Mesendoderm (in vitro differentiated cells): ENCODE measurements at regions not wholly inside any gene's neighbourhood (a gene's known extent, or its start where the extent isn't known, plus 50 kb on each side); places are given as distances from the start of the nearest gene placed in this dataset.

Experiments
- DNase-seq: peaks from one replicate; pipeline ENCODE4 v3.0.0; 2013
- H2AK5ac ChIP-seq: 2 replicates; pipeline ENCODE4 v1.6.1; 2013; ENCODE audit warnings: low read length, inconsistent platforms
- H2BK120ac ChIP-seq: 2 replicates; pipeline ENCODE4 v1.6.1; 2013; ENCODE audit warnings: low read depth, mild to moderate bottlenecking, low read length, moderate library complexity, mixed read lengths
- H2BK15ac ChIP-seq: replicated peaks from 2 replicates; pipeline ENCODE4 v1.6.1; 2013; ENCODE audit warnings: low read depth, mild to moderate bottlenecking, moderate library complexity
- H2BK5ac ChIP-seq: 2 replicates; pipeline ENCODE4 v1.6.1; 2013; ENCODE audit warnings: low read length, inconsistent platforms
- H3K18ac ChIP-seq: 2 replicates; pipeline ENCODE4 v1.6.1; 2013; ENCODE audit warnings: mild to moderate bottlenecking, low read length, mixed read lengths
- H3K23ac ChIP-seq: one replicate; pipeline ENCODE4 v1.6.1; 2013; ENCODE audit warnings: low read length
- H3K27ac ChIP-seq: 2 replicates; pipeline ENCODE4 v1.5.1; 2013; ENCODE audit warnings: low read depth, mild to moderate bottlenecking, inconsistent platforms, low read length, moderate library complexity
- H3K27me3 ChIP-seq: 2 replicates; pipeline ENCODE4 v1.6.1; 2013; ENCODE audit warnings: low read length, control low read depth, mild to moderate bottlenecking, inconsistent platforms; ENCODE audit not compliant: insufficient read depth, poor library complexity
- H3K36me3 ChIP-seq: 2 replicates; pipeline ENCODE4 v1.6.1; 2013; ENCODE audit warnings: low read length, inconsistent platforms; ENCODE audit not compliant: control insufficient read depth, insufficient read depth
- H3K4ac ChIP-seq: one replicate; pipeline ENCODE4 v1.6.1; 2013; ENCODE audit warnings: low read depth, mild to moderate bottlenecking, low read length, moderate library complexity
- H3K4me1 ChIP-seq: 2 replicates; pipeline ENCODE4 v1.6.1; 2013; ENCODE audit warnings: low read depth, low read length, inconsistent platforms; ENCODE audit not compliant: control insufficient read depth
- H3K4me2 ChIP-seq: 2 replicates; pipeline ENCODE4 v1.6.1; 2013; ENCODE audit warnings: low read length
- H3K4me3 ChIP-seq: 2 replicates; pipeline ENCODE4 v1.5.1; 2013; ENCODE audit warnings: mild to moderate bottlenecking, low read length
- H3K56ac ChIP-seq: one replicate; pipeline ENCODE4 v1.6.1; 2013; ENCODE audit warnings: low read length
- H3K79me1 ChIP-seq: 2 replicates; pipeline ENCODE4 v1.6.1; 2013; ENCODE audit warnings: low read length, inconsistent platforms
- H3K79me2 ChIP-seq: 2 replicates; pipeline ENCODE4 v1.6.1; 2013; ENCODE audit warnings: mild to moderate bottlenecking, low read length; ENCODE audit not compliant: control insufficient read depth, insufficient read depth
- H3K9ac ChIP-seq: 2 replicates; pipeline ENCODE4 v1.6.1; 2013; ENCODE audit warnings: low read length, inconsistent platforms
- H4K5ac ChIP-seq: one replicate; pipeline ENCODE4 v1.6.1; 2013; ENCODE audit warnings: low read length
- H4K8ac ChIP-seq: one replicate; pipeline ENCODE4 v1.6.1; 2013; ENCODE audit warnings: low read depth, mild to moderate bottlenecking, control low read depth, low read length, moderate library complexity
- WGBS: extraction: QIAGEN DNeasy Blood & Tissue Kit; methylation state at CpG from one replicate; pipeline ENCODE4 v1.1.7; 2013; ENCODE audit warnings: low lambda C conversion rate, missing lambda C conversion rate; ENCODE audit not compliant: insufficient coverage; ENCODE audit errors: extremely low coverage; 5-methylcytosine and 5-hydroxymethylcytosine counted together

- H4K5ac ChIP-seq = no peak overlapping the region
- H3K18ac ChIP-seq = no peak overlapping the region
- H3K79me2 ChIP-seq = no peaks in the 10 kb centered on the region
- whole genome bisulfite sequencing = no CpG with 5 or more reads among the region's 2 CpGs
- no peak overlapping the region for H2BK120ac ChIP-seq
- DNase-seq = no peak
- no peaks in the 10 kb centered on the region for H3K27me3 ChIP-seq
- no peak overlapping the region for H3K4ac ChIP-seq
- no peak overlapping the region for H3K56ac ChIP-seq
- H3K4me1 ChIP-seq = no peaks in the 10 kb centered on the region
- no peak overlapping the region for H3K27ac ChIP-seq
- no peaks in the 10 kb centered on the region for H3K36me3 ChIP-seq
- no peak overlapping the region for H2BK15ac ChIP-seq
- no peak overlapping the region for H3K23ac ChIP-seq
- no peak overlapping the region for H4K8ac ChIP-seq
- H3K9ac ChIP-seq = no peak overlapping the region
- no peak overlapping the region for H3K4me3 ChIP-seq
- no peak overlapping the region for H2AK5ac ChIP-seq
- H3K4me2 ChIP-seq = no peak overlapping the region
- H2BK5ac ChIP-seq = no peak overlapping the region
- H3K79me1 ChIP-seq = no peaks in the 10 kb centered on the region
Observed at GRCh38 chr16:74232806-74233465, 63.7 kb upstream of the PSMD7 start.

GRCh38 chr16:74230126-74230525 lies 66.5 kb upstream of the PSMD7 start:
- Histone ChIP-seq H3K4ac (no peak overlapping the region), H2BK15ac (no peak overlapping the region), H3K79me2 (no peaks in the 10 kb centered on the region), H3K4me3 (no peak overlapping the region), H2BK120ac (no peak overlapping the region), H3K79me1 (no peaks in the 10 kb centered on the region), H3K27me3 (no peaks in the 10 kb centered on the region), H2AK5ac (no peak overlapping the region), H3K9ac (no peak overlapping the region), H3K4me2 (no peak overlapping the region), H3K36me3 (no peaks in the 10 kb centered on the region), H3K23ac (no peak overlapping the region), H3K56ac (no peak overlapping the region), H3K4me1 (no peaks in the 10 kb centered on the region), H2BK5ac (no peak overlapping the region), H3K27ac (no peak overlapping the region), H4K5ac (no peak overlapping the region), H3K18ac (no peak overlapping the region), H4K8ac (no peak overlapping the region)
- no CpG with 5 or more reads among the region's 6 CpGs for WGBS
- DNase-seq = no peak

- Histone ChIP-seq H3K27ac (no peak overlapping the region), H3K79me2 (no peaks in the 10 kb centered on the region), H3K56ac (peak overlapping the region; percentile 44), H2BK120ac (no peak overlapping the region), H3K23ac (no peak overlapping the region), H2BK5ac (no peak overlapping the region), H3K4me3 (no peak overlapping the region), H3K4ac (no peak overlapping the region), H3K18ac (no peak overlapping the region), H4K8ac (no peak overlapping the region), H3K36me3 (no peaks in the 10 kb centered on the region), H2BK15ac (peak overlapping the region; percentile 19), H3K4me1 (no peaks in the 10 kb centered on the region), H2AK5ac (no peak overlapping the region), H3K27me3 (no peaks in the 10 kb centered on the region), H3K9ac (no peak overlapping the region), H4K5ac (no peak overlapping the region), H3K79me1 (no peaks in the 10 kb centered on the region), H3K4me2 (no peak overlapping the region)
- peak; percentile 49 for DNase-seq
- WGBS = no CpG with 5 or more reads among the region's 6 CpGs
Observed at GRCh38 chr16:74226338-74226954, 70.2 kb upstream of the PSMD7 start.

GRCh38 chr16:74224828-74225612 lies 71.6 kb upstream of the PSMD7 start:
- no peak overlapping the region for H2AK5ac ChIP-seq
- no peak overlapping the region for H3K9ac ChIP-seq
- H3K27ac ChIP-seq = no peak overlapping the region
- no CpG with 5 or more reads among the region's 10 CpGs for WGBS
- H3K4me1 ChIP-seq = no peaks in the 10 kb centered on the region
- no peak overlapping the region for H2BK15ac ChIP-seq
- H3K4me2 ChIP-seq = no peak overlapping the region
- H2BK120ac ChIP-seq = no peak overlapping the region
- no peak overlapping the region for H2BK5ac ChIP-seq
- no peak overlapping the region for H3K56ac ChIP-seq
- no peak overlapping the region for H3K23ac ChIP-seq
- no peaks in the 10 kb centered on the region for H3K36me3 ChIP-seq
- no peak overlapping the region for H3K18ac ChIP-seq
- H3K27me3 ChIP-seq = no peaks in the 10 kb centered on the region
- no peak overlapping the region for H3K4me3 ChIP-seq
- H3K79me1 ChIP-seq = no peaks in the 10 kb centered on the region
- no peak for DNase-seq
- H3K4ac ChIP-seq = no peak overlapping the region
- no peaks in the 10 kb centered on the region for H3K79me2 ChIP-seq
- H4K8ac ChIP-seq = no peak overlapping the region
- no peak overlapping the region for H4K5ac ChIP-seq

GRCh38 chr16:74221828-74222227 lies 74.8 kb upstream of the PSMD7 start:
- Histone ChIP-seq H3K4ac (no peak overlapping the region), H3K4me1 (no peaks in the 10 kb centered on the region), H3K27me3 (no peaks in the 10 kb centered on the region), H2BK15ac (no peak overlapping the region), H3K27ac (no peak overlapping the region), H3K4me2 (no peak overlapping the region), H4K5ac (no peak overlapping the region), H2BK120ac (no peak overlapping the region), H3K79me1 (no peaks in the 10 kb centered on the region), H3K79me2 (no peaks in the 10 kb centered on the region), H3K23ac (no peak overlapping the region), H2AK5ac (no peak overlapping the region), H2BK5ac (no peak overlapping the region), H3K4me3 (no peak overlapping the region), H3K56ac (no peak overlapping the region), H3K9ac (no peak overlapping the region), H3K18ac (no peak overlapping the region), H3K36me3 (no peaks in the 10 kb centered on the region), H4K8ac (no peak overlapping the region)
- DNase-seq = no peak
- WGBS = no CpG with 5 or more reads among the region's 3 CpGs
